ENCODE measurements at regions not wholly inside any gene's neighbourhood (a gene's known extent, or its start where the extent isn't known, plus 50 kb on each side); places are given as distances from the start of the nearest gene placed in this dataset.

DNA sequence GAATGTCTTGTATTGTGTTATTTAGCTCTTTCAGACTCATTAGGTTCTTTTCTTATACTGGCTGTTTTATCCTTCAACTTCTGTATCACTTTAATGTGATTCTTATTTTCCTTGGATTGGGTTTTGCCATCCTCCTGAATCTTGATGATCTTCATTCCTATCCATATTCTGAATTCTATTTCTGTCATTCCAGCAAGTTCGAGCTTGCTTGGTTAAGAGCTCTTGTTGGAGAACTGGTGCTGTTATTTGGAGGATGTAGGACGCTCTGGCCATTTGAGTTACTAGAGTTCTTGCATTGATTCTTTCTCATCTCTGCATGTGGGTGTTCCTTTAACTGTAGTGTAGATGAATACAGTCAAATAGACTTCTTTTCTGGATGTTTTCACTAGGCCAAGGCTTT is 142.3 kb upstream of the SLC38A2 start:
- no peaks in the 10 kb centered on the region for H3K36me3 ChIP-seq (ENCODE audit: control insufficient read depth in 2 of 4, insufficient read depth in 4 of 4, low read length in 3 of 4)
- no peak overlapping the region for H2BK12ac ChIP-seq (ENCODE audit: low read depth, low read length)
- no peak overlapping the region for H2BK20ac ChIP-seq (ENCODE audit: low read length)
- FAIRE-seq (no peak), DNase-seq (ENCODE audit: low read depth in 1 of 2, low spot score in 2 of 2) (no peak)
- no peak overlapping the region for H3K4ac ChIP-seq (replicated peaks; ENCODE audit: insufficient read length, low read depth, low read length)
- no peak overlapping the region for H3K18ac ChIP-seq (ENCODE audit: extremely low read depth, low read length)
- H4K5ac ChIP-seq (ENCODE audit: insufficient read length, low read depth, low read length), result no peak overlapping the region
- no peak overlapping the region for H3K4me3 ChIP-seq (ENCODE audit: extremely low read depth in 1 of 4, insufficient read depth in 2 of 4, low read depth in 3 of 4, low read length in 4 of 4)
- H3K23ac ChIP-seq (ENCODE audit: insufficient read length), result no peak overlapping the region
- H4K20me1 ChIP-seq (replicated peaks in 1 of 2; ENCODE audit: control insufficient read depth in 1 of 2, insufficient read depth in 2 of 2, low read length in 2 of 2), result no peaks in the 10 kb centered on the region
- H2BK5ac ChIP-seq (ENCODE audit: low read depth, low read length), result no peak overlapping the region
- no peaks in the 10 kb centered on the region for H3K23me2 ChIP-seq (ENCODE audit: low read depth, low read length)
- TF ChIP-seq SUZ12 (IDR thresholded peaks at IDR 0.05; ENCODE audit: low read length), result no peak
- TF ChIP-seq RNF2 (IDR thresholded peaks at IDR 0.05; ENCODE audit: borderline replicate concordance, low read depth, low read length, missing control alignments, poor library complexity, severe bottlenecking), result no peak
- TF ChIP-seq HDAC6 (IDR thresholded peaks at IDR 0.05; ENCODE audit: low read depth, low read length), result no peak
- no peak for TF ChIP-seq YY1 (IDR thresholded peaks at IDR 0.05; ENCODE audit: low read depth, low read length)
- TF ChIP-seq CBX8 (IDR thresholded peaks at IDR 0.05; ENCODE audit: borderline replicate concordance, low read depth, low read length), result no peak
- no peak for TF ChIP-seq BRCA1 (IDR thresholded peaks at IDR 0.05; ENCODE audit: low read depth, low read length)
- no peak for TF ChIP-seq KDM4A (IDR thresholded peaks at IDR 0.05; ENCODE audit: low read depth, low read length, severe bottlenecking)
- no peak for TF ChIP-seq POU5F1 (IDR thresholded peaks at IDR 0.05; ENCODE audit: low read depth, low read length)
- TF ChIP-seq KDM1A (IDR thresholded peaks at IDR 0.05; ENCODE audit: borderline replicate concordance, low read length), result no peak
- no peak for TF ChIP-seq BACH1 (IDR thresholded peaks at IDR 0.05; ENCODE audit: low read length)
- no peak for TF ChIP-seq SRF (IDR thresholded peaks at IDR 0.05; ENCODE audit: low read depth, low read length)
- no peak for TF ChIP-seq RXRA (IDR thresholded peaks at IDR 0.05; ENCODE audit: insufficient read depth, low read depth, low read length)
- H2AFZ ChIP-seq (ENCODE audit: low read length), result no peak overlapping the region
- no peak overlapping the region for H2BK15ac ChIP-seq (ENCODE audit: low read length)
- no peaks in the 10 kb centered on the region for H3K27me3 ChIP-seq (replicated peaks in 1 of 4; ENCODE audit: control insufficient read depth in 3 of 4, extremely low read depth in 1 of 4, insufficient read depth in 3 of 4, low read length in 3 of 4)
- H2AK5ac ChIP-seq (ENCODE audit: low read depth, low read length), result no peak overlapping the region
- no peak overlapping the region for H3K14ac ChIP-seq (ENCODE audit: insufficient read length)
- CTCF ChIA-PET (ENCODE audit: partially characterized antibody), result interaction anchor here (0.6 to 1.9 kb wide), 7 partner anchors 10 to 206 kb away, joined by 3 to 6 read pairs (median 3); no protein-coding TSS in a partner anchor
- H3K27ac ChIP-seq (ENCODE audit: low read depth, low read length), result no peak overlapping the region
- no peak overlapping the region for H3K4me2 ChIP-seq (ENCODE audit: insufficient read depth in 1 of 2, low read depth in 2 of 2, low read length in 2 of 2)
- H3K56ac ChIP-seq (replicated peaks; ENCODE audit: insufficient read length, low read depth, low read length), result no peak overlapping the region
- H4K91ac ChIP-seq (replicated peaks; ENCODE audit: insufficient read length, low read length), result no peak overlapping the region
- 88% methylated on average over 2 of the region's 2 CpGs; no CpG with 5 or more reads in 1 of the 2 experiments for whole genome bisulfite sequencing, 2 experiments (ENCODE audit: extremely low coverage in 1 of 2, insufficient coverage in 1 of 2, insufficient read length in 1 of 2, insufficient replicate concordance in 2 of 2, low coverage in 1 of 2, low lambda C conversion rate in 2 of 2, missing lambda C conversion rate in 1 of 2)
- H3K9me3 ChIP-seq (ENCODE audit: insufficient read depth in 2 of 2, low read depth in 1 of 2, low read length in 1 of 2), result peaks cover 0 to 8% of the 10 kb centered on the region in 2 experiments; a peak in 1 of 4 replicates
- peaks cover 0 to 3% (median 0%) of the 10 kb centered on the region in 4 experiments; a peak in 1 of 7 replicates for H3K4me1 ChIP-seq (replicated peaks in 1 of 4; ENCODE audit: control insufficient read depth in 3 of 4, insufficient read depth in 4 of 4, low read length in 3 of 4)
- H3K79me1 ChIP-seq (ENCODE audit: low read depth, low read length), result no peaks in the 10 kb centered on the region
- H3K79me2 ChIP-seq (ENCODE audit: control insufficient read depth in 1 of 2, insufficient read depth in 2 of 2, low read length in 2 of 2), result no peaks in the 10 kb centered on the region
- H4K8ac ChIP-seq (ENCODE audit: extremely low read depth, insufficient read depth, low read length), result no peak overlapping the region
- no peak overlapping the region for H3K9ac ChIP-seq (replicated peaks in 1 of 4; ENCODE audit: extremely low read depth in 1 of 4, low read depth in 3 of 4, low read length in 3 of 4)
- POLR2A ChIA-PET (ENCODE audit: partially characterized antibody), result interaction anchor here (1.7 kb wide), 1 partner anchor 147 kb away, joined by 5 read pairs; no protein-coding TSS in a partner anchor
- H2BK120ac ChIP-seq (replicated peaks; ENCODE audit: low read depth, low read length), result no peak overlapping the region
